GM23338 (cell line): ENCODE measurements at regions not wholly inside any gene's neighbourhood (a gene's known extent, or its start where the extent isn't known, plus 50 kb on each side); places are given as distances from the start of the nearest gene placed in this dataset.
A peak's percentile ranks its signal among the peaks of the same experiment; 100 is the strongest.

Source experiments
- ATAC-seq: fragments of 200-7000 bp; cut with Tn5 transposase; 3 replicates; pipeline ENCODE4 v1.9.1; 2020
- DNase-seq: peaks from one replicate; pipeline ENCODE4 v3.0.0-alpha.2; 2015; ENCODE audit warnings: low spot score
- H2AFZ ChIP-seq: fragments of 200-600 bp; sonication (generic); 2 replicates; pipeline ENCODE4 v1.8.0; 2016; ENCODE audit warnings: antibody characterized with exemption, mild to moderate bottlenecking, moderate library complexity
- H3F3A ChIP-seq: fragments of 200-600 bp; sonication (generic); replicated peaks from 2 replicates; pipeline ENCODE4 v1.8.0; 2017; ENCODE audit warnings: antibody characterized with exemption, mixed run types, low read depth
- H3K27ac ChIP-seq: fragments of 200-600 bp; sonication (generic); 2 replicates; pipeline ENCODE4 v1.6.1; 2016; ENCODE audit warnings: low read depth
- H3K27me3 ChIP-seq: fragments of 200-600 bp; sonication (generic); 2 replicates; pipeline ENCODE4 v1.8.0; 2016; ENCODE audit warnings: mild to moderate bottlenecking, mixed run types, moderate library complexity; ENCODE audit not compliant: insufficient read depth
- H3K36me3 ChIP-seq: fragments of 200-600 bp; sonication (generic); 2 replicates; pipeline ENCODE4 v1.8.0; 2016; ENCODE audit warnings: mild to moderate bottlenecking; ENCODE audit not compliant: insufficient read depth
- H3K4me1 ChIP-seq: fragments of 200-600 bp; sonication (generic); 2 replicates; pipeline ENCODE4 v1.8.0; 2016; ENCODE audit warnings: mild to moderate bottlenecking, moderate library complexity; ENCODE audit not compliant: insufficient read depth
- H3K4me2 ChIP-seq: fragments of 200-600 bp; sonication (generic); 2 replicates; pipeline ENCODE4 v1.7.1; 2017; ENCODE audit warnings: mixed run types
- H3K4me3 ChIP-seq: fragments of 200-600 bp; sonication (generic); 2 replicates; pipeline ENCODE4 v1.6.1; 2016; ENCODE audit warnings: mixed run types
- H3K79me2 ChIP-seq: fragments of 200-600 bp; sonication (generic); replicated peaks from 2 replicates; pipeline ENCODE4 v1.8.0; 2017; ENCODE audit warnings: mild to moderate bottlenecking; ENCODE audit not compliant: insufficient read depth
- H3K9me2 ChIP-seq: fragments of 200-600 bp; sonication (generic); 2 replicates; pipeline ENCODE4 v1.8.0; 2017; ENCODE audit not compliant: insufficient read depth
- H4K20me1 ChIP-seq: fragments of 200-600 bp; sonication (generic); replicated peaks from 2 replicates; pipeline ENCODE4 v1.8.0; 2017; ENCODE audit warnings: mild to moderate bottlenecking; ENCODE audit not compliant: insufficient read depth
- H3K27ac Mint-ChIP-seq: 2 replicates; pipeline ENCODE4 v1.8.0; 2020; ENCODE audit warnings: inconsistent platforms, mild to moderate bottlenecking, moderate library complexity, mixed read lengths
- H3K27me3 Mint-ChIP-seq: 3 replicates; pipeline ENCODE4 v1.8.0; 2022; ENCODE audit warnings: low read depth, mild to moderate bottlenecking, moderate library complexity, mixed read lengths, inconsistent platforms; ENCODE audit not compliant: insufficient read depth, poor library complexity
- H3K36me3 Mint-ChIP-seq: 3 replicates; pipeline ENCODE4 v1.8.0; 2021; ENCODE audit warnings: low read depth, mild to moderate bottlenecking, inconsistent platforms, moderate library complexity, mixed read lengths
- H3K4me1 Mint-ChIP-seq: 3 replicates; pipeline ENCODE4 v1.8.0; 2020; ENCODE audit warnings: mild to moderate bottlenecking, inconsistent platforms, mixed read lengths
- H3K4me3 Mint-ChIP-seq: 3 replicates; pipeline ENCODE4 v1.8.0; 2021; ENCODE audit warnings: moderate library complexity, mild to moderate bottlenecking, inconsistent platforms, mixed read lengths
- H3K9me3 Mint-ChIP-seq: 3 replicates; pipeline ENCODE4 v1.8.0; 2020; ENCODE audit warnings: moderate library complexity, mild to moderate bottlenecking, inconsistent platforms, mixed read lengths
- CREB1 ChIP-seq: fragments of 250-450 bp; sonication (Bioruptor Pico); IDR thresholded peaks from 2 replicates; pipeline ENCODE4 v1.5.0; 2020; ENCODE audit warnings: low read depth, mild to moderate bottlenecking, moderate library complexity
- CTCF ChIP-seq, 2 experiments: fragments of 200-600 bp in 1 of 2; sonication (generic) in 1 of 2; conservative IDR thresholded peaks; 2 replicates each; pipeline versions ENCODE4 v1.5.1 to v1.6.1; 2016 to 2017; ENCODE audit warnings: antibody characterized with exemption in 2 of 2, low read depth in 2 of 2, mild to moderate bottlenecking in 2 of 2, moderate library complexity in 1 of 2
- ETS1 ChIP-seq: IDR thresholded peaks from 2 replicates; pipeline ENCODE4 v1.6.1; 2016; ENCODE audit warnings: antibody characterized with exemption
- EZH2 ChIP-seq: fragments of 200-600 bp; sonication (generic); IDR thresholded peaks from one replicate; pipeline ENCODE4 v1.8.0; 2017; ENCODE audit warnings: antibody characterized with exemption, mild to moderate bottlenecking, low read depth; ENCODE audit not compliant: unreplicated experiment
- EZH2phosphoT487 ChIP-seq: fragments of 200-600 bp; sonication (generic); IDR thresholded peaks from one replicate; pipeline ENCODE4 v1.8.1; 2018; ENCODE audit warnings: antibody characterized with exemption; ENCODE audit not compliant: unreplicated experiment
- JUNB ChIP-seq: IDR thresholded peaks from one replicate; pipeline ENCODE4 v1.6.1; 2016; ENCODE audit warnings: antibody characterized with exemption; ENCODE audit not compliant: unreplicated experiment
- NANOG ChIP-seq: IDR thresholded peaks from 2 replicates; pipeline ENCODE4 v1.6.1; 2016; ENCODE audit warnings: antibody characterized with exemption, borderline replicate concordance
- POLR2AphosphoS5 ChIP-seq: IDR thresholded peaks from 2 replicates; pipeline ENCODE4 v1.6.1; 2016; ENCODE audit warnings: antibody characterized with exemption, low read depth
- REST ChIP-seq: IDR thresholded peaks from one replicate; pipeline ENCODE4 v1.6.1; 2018; ENCODE audit warnings: antibody characterized with exemption; ENCODE audit not compliant: unreplicated experiment
- STAT1 ChIP-seq: IDR thresholded peaks from one replicate; pipeline ENCODE4 v1.6.1; 2016; ENCODE audit warnings: antibody characterized with exemption; ENCODE audit not compliant: unreplicated experiment
- ZNF114 ChIP-seq: fragments of 250-450 bp; sonication (Bioruptor Pico); IDR thresholded peaks from 2 replicates; pipeline ENCODE4 v1.5.0; 2020; ENCODE audit warnings: mild to moderate bottlenecking, moderate library complexity
- ZNF331 ChIP-seq: fragments of 250-450 bp; sonication (Bioruptor Pico); IDR thresholded peaks from 2 replicates; pipeline ENCODE4 v1.5.0; 2020; ENCODE audit warnings: low read depth, mild to moderate bottlenecking, moderate library complexity
- ZNF462 ChIP-seq: fragments of 250-450 bp; sonication (Bioruptor Pico); IDR thresholded peaks from 2 replicates; pipeline ENCODE4 v1.5.0; 2020; ENCODE audit warnings: mild to moderate bottlenecking, moderate library complexity

GRCh38 chr2:167787021-167787420 lies 460.4 kb downstream of the STK39 start:
- H3K36me3 Mint-ChIP-seq = no peaks in the 10 kb centered on the region
- peaks cover 42% of the 10 kb centered on the region for H3K4me1 ChIP-seq
- peak overlapping the region; percentile 39; the same call in 1 of the 2 replicates for H3K27ac Mint-ChIP-seq
- no peak overlapping the region for H3K4me3 ChIP-seq
- H3K4me1 Mint-ChIP-seq = peaks cover 44% of the 10 kb centered on the region
- H3K27me3 ChIP-seq = no peaks in the 10 kb centered on the region
- no peaks in the 10 kb centered on the region for H3K27me3 Mint-ChIP-seq
- no peaks in the 10 kb centered on the region for H3F3A ChIP-seq
- H3K4me2 ChIP-seq = no peak overlapping the region
- DNase-seq (no peak), ATAC-seq (no peak)
- TF ChIP-seq STAT1 = no peak
- no peak for TF ChIP-seq JUNB
- TF ChIP-seq EZH2phosphoT487 = no peak
- TF ChIP-seq ETS1 = no peak
- TF ChIP-seq CTCF (conservative IDR thresholded peaks at IDR 0.05; ENCODE audit: low read depth in 2 of 2) = no peak
- TF ChIP-seq REST = no peak
- no peak for TF ChIP-seq POLR2AphosphoS5
- no peak for TF ChIP-seq ZNF114 (CRISPR knock-in tag)
- no peak for TF ChIP-seq ZNF462 (CRISPR knock-in tag)
- TF ChIP-seq EZH2 = no peak
- no peak for TF ChIP-seq CREB1 (CRISPR knock-in tag)
- TF ChIP-seq NANOG = no peak
- no peak for TF ChIP-seq ZNF331 (CRISPR knock-in tag)
- no peak overlapping the region for H3K27ac ChIP-seq
- no peak overlapping the region for H2AFZ ChIP-seq
- no peaks in the 10 kb centered on the region; the same call in 1 of the 2 replicates for H3K9me2 ChIP-seq
- H3K36me3 ChIP-seq = no peaks in the 10 kb centered on the region
- H4K20me1 ChIP-seq = no peaks in the 10 kb centered on the region
- H3K4me3 Mint-ChIP-seq = no peak overlapping the region
- no peaks in the 10 kb centered on the region for H3K9me3 Mint-ChIP-seq
- no peaks in the 10 kb centered on the region for H3K79me2 ChIP-seq
